Left forelimb (tissue), 1 donor: ENCODE measurements at regions not wholly inside any gene's neighbourhood (a gene's known extent, or its start where the extent isn't known, plus 50 kb on each side); places are given as distances from the start of the nearest gene placed in this dataset.

Experiments
- DNase-seq: peaks from one replicate; pipeline ENCODE4 v3.0.0-alpha.2; 2018; ENCODE audit warnings: low spot score

GRCh38 chr3:103906304-103906703, 1460.4 kb upstream of the ALCAM start:
- DNase-seq = no peak

GRCh38 chr3:103906808-103907207, 1459.9 kb upstream of the ALCAM start:
- DNase-seq = no peak

DNA sequence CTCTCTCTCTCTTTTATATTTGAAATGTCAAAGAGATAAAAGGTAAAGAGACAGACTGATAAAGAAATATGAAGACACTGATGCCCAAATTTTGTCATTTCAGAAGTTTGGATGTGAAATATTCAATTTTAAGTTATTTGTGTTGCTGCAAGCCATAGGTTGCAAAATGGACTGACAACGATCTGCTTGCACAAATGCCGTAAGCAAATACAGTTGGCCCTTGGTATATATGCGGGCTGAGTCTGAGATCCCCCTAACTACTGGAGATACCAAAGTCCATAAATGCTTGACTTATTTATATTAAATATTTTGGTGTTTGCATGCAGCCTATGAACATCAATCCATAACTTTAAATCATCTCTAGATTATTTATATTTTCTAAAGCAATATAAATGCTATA, 1459.1 kb upstream of the ALCAM start:
- DNase-seq = no peak

DNA sequence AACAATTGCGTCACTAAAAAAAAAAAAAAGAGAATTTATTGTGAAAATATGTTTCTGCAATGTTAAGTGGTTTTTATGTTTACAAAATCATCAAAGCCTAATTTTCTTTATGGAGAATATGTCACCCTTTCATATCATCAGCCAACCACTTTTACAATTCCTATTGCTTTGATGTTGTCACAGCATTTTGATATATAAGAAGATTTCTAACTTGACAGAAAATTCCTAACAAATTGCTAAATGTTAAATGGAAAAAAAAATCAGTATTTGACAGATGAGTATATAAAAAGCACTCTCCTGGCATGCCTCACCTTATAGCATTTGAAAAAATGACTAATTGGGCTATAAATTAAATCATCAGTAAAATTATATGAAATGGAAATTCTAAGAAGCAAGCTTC, 1457.3 kb upstream of the ALCAM start:
- no peak for DNase-seq

DNA sequence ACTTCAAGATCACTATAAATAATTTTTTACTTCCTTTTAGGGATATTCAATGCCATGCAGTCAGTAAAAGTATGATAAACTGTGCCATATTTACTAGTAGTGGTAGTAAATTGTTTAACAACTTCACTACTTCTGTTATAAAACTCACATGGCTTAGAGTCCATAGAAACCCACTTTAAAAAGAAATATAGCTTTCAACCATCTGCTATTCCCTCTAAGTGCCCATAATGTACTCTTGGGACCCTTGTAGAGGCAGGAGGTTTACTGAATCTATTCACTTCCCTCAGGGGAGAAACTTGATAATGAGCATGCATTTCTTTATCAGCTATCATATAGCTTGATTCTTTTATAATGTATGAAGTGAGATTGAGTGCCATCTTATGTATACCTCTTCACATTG, 1448.4 kb upstream of the ALCAM start:
- DNase-seq = no peak

DNA sequence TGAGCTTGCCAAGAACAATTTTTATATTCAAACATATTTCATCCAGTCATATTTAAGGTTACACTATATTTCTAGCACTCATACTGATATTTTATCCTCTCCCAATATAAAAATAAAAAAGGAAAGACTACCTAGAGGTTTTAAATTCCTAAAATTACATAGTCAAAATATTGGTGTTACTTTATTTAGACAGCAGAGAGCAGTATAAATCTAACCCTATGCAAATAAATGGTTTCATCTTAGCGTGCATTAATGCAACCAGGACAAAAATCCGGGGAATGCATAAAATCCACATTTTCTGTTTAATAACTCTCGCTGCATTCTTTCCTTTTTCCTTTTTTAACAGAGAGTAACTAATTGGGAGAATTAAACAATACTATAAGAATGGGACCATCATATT, 1447.4 kb upstream of the ALCAM start:
- DNase-seq = no peak

- DNase-seq = no peak
Observed at GRCh38 chr3:103923907-103924306, 1442.8 kb upstream of the ALCAM start.

DNA sequence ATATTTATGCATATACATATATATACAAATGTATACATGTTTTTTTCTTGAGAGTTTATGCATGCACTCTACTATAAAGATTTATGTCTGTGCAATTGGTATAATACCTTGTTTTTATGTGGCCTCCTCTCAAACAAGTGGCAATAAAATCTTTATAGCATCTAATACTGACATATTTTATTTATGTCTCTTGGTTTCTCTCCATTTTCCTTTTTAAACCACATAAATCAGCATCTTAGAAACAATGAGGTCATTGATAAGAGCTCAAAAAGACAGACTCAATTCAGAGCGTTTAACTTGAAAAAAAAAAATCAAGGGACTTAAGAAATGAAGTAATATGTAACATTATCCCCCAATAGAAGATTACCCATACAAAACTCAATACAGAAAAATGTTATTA, 1442.2 kb upstream of the ALCAM start:
- no peak for DNase-seq

GRCh38 chr3:103926936-103927335, 1439.8 kb upstream of the ALCAM start:
- no peak for DNase-seq

DNA sequence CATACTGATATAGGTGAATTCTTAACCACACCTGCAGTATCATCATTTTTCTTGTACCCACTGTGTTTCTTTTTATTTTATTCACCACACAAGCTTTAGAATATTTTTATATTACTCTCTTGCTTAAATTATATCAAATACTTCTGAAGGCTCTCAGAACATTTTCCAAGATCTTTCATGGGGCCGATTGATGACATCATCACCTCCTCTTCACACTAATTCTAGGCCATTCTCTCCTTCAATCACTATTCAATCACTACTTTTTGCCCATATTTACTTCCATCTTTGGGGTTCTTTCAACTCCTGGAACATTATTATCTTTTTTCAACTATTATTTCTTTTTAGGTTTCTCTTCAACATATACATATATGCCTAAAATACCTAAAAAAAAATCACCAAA, 1438.8 kb upstream of the ALCAM start:
- no peak for DNase-seq

GRCh38 chr3:103937094-103937493, 1429.6 kb upstream of the ALCAM start:
- no peak for DNase-seq

GRCh38 chr3:103947062-103947461, 1419.6 kb upstream of the ALCAM start:
- no peak for DNase-seq

- no peak for DNase-seq
Observed at GRCh38 chr3:103949693-103950092, 1417.0 kb upstream of the ALCAM start.

DNA sequence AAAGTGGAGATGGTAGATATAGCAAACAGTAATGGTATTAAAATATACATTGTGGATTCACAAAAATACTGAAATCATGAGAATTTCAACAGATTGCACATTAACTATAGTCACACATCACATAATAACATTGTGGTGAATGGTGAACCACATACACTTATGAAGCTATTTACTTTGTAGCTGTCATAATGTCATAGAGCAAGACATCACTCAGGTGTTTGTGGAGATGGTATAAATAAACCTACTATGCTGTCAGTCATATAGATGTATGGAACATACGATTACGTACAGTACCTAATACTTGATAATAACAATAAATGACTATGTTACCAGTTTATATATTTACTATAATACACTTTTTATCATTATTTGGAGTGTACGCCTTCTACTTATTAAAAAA, 1416.0 kb upstream of the ALCAM start:
- DNase-seq = no peak

DNA sequence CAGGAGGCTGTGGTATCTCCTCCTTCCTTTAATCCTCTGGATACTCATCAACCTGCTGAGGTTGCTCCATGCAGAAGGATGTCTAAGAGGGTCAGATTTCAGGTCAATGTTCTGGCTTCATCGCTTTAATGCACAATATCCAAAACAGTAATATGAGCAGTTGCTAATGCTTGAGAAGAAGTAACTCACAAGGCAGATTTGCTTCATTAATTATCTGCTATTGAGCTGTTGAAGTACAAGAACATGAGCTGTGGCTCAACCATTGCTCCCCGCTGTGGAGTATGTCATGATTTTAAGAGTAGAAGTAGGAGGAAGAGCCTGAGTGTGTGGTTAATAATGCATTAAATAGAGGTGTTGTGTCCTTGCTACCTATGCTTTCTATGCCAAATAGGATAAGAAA, 1412.9 kb upstream of the ALCAM start:
- DNase-seq = no peak

- DNase-seq = no peak
Observed at GRCh38 chr3:103960819-103961218, 1405.9 kb upstream of the ALCAM start.

DNA sequence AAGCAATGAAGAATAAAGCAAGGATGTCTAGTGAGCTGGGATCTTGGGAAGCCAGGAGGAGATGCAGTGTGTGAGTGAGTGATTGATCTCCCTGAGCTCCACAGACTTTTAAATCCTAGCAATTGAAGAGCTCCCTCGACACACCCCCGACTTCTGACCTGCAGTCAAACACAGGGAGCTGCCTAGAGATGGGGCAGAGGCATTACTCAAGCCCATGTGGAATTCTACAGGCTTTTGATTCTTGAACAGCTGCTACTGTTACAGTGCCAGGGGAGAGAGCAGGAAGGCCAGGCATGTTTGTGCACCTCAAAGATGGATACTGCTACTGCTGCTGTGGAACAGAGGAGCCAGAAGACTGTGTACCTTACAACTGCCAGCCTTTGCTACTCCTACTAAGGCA, 1403.1 kb upstream of the ALCAM start:
- DNase-seq = no peak

DNA sequence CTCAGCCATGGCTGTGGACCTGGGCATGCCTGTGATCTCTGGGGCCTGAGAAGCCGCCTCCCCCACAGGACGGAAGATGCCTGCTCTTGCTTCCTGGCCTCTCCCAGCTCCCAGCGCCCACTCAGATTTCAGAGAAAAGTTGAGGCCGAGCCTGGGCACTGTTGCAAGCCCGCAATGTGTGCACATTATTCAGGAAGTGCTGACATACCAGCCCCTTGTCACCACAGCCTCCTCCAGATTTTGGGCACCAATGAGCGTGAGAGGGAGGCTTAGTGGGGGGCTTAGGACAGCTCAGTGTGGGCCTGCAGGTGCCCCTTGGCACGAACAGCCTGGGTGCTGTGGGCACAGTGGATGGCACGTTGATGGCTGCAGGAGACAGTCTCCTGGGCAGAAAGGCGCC, 1400.9 kb upstream of the ALCAM start:
- no peak for DNase-seq

- no peak for DNase-seq
Observed at GRCh38 chr3:103966749-103967148, 1400.0 kb upstream of the ALCAM start.

DNA sequence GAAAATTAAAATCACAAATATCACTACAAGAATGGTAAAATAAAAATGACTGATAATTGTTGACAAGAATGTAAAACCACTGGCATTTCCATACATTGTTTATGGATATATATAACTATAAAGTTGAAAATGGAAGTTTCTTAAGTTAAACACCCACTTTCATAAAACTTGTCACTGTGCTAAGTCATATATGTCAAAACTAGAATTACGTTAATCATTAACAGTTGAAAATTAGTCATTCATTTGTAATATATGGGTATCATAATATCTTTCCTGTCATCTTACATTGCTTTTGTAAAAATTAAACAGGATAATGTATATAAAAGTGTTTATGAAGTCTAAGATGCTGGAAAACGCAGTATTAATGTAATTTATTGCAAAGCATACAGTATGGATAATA, 1398.6 kb upstream of the ALCAM start:
- DNase-seq = no peak

DNA sequence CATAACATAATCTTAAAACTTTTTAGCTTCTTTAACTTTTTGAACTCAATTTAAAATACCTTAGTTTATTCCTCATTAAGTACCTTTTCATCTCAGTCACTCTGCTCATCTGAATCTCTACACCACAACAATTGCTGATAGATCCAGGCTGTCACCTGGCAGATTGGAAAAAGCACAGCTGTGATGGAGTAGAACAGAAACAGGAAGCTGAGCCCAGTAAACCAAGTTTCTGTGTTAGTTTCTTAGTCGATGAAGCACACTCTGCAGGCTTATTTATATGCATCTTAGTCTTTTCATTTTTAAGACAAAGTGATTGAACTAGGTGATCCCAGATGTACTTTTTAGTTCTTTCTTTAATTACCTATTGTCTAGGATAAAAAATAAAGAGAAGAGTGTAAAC, 1398.0 kb upstream of the ALCAM start:
- DNase-seq = no peak

DNA sequence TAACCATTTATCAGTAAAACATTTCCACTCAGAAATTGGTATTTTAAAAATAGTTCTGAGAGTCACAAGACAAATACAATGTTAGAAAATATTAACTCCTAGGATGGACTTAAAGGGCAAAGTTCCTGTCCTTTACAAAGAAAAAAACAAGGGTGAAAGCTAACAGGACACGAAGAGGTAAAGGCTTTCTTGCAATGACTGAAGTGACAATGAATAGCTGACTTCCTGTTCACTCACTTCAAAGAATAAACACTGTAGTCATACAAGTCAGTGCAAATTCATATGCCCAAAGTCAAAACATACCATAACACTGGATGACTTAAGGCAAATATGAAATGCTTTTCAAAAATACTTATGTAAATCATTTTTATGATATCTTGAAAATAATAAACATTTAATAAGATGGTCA, 1389.8 kb upstream of the ALCAM start:
- DNase-seq = no peak

DNA sequence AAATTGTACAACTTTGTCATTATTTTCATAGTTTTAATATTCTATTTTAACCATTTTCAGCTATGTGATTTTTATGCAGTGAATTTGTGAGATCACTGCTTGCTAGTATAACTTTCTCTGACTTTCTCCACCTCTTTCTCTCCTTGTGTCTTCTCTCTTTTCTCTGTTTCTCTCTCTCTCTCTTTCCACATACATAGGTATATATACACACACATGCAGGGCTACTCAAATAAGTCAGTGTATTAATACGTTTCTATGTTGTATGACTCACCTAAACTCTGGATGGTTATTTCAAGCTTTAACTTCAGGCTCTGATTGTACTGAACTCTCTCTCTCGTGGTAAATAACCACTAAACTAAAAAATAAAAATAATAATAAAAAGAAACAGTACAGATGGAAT, 1389.3 kb upstream of the ALCAM start:
- no peak for DNase-seq

GRCh38 chr3:103991461-103992115, 1375.1 kb upstream of the ALCAM start:
- no peak for DNase-seq

- no peak for DNase-seq
Observed at GRCh38 chr3:103992469-103992868, 1374.2 kb upstream of the ALCAM start.
